Mesendoderm (in vitro differentiated cells): ENCODE measurements at regions not wholly inside any gene's neighbourhood (a gene's known extent, or its start where the extent isn't known, plus 50 kb on each side); places are given as distances from the start of the nearest gene placed in this dataset.

ENCODE experiments used
- DNase-seq: peaks from one replicate; pipeline ENCODE4 v3.0.0; 2013
- H2AK5ac ChIP-seq: 2 replicates; pipeline ENCODE4 v1.6.1; 2013; ENCODE audit warnings: low read length, inconsistent platforms
- H2BK120ac ChIP-seq: 2 replicates; pipeline ENCODE4 v1.6.1; 2013; ENCODE audit warnings: low read depth, mild to moderate bottlenecking, low read length, moderate library complexity, mixed read lengths
- H2BK15ac ChIP-seq: replicated peaks from 2 replicates; pipeline ENCODE4 v1.6.1; 2013; ENCODE audit warnings: low read depth, mild to moderate bottlenecking, moderate library complexity
- H2BK5ac ChIP-seq: 2 replicates; pipeline ENCODE4 v1.6.1; 2013; ENCODE audit warnings: low read length, inconsistent platforms
- H3K18ac ChIP-seq: 2 replicates; pipeline ENCODE4 v1.6.1; 2013; ENCODE audit warnings: mild to moderate bottlenecking, low read length, mixed read lengths
- H3K23ac ChIP-seq: one replicate; pipeline ENCODE4 v1.6.1; 2013; ENCODE audit warnings: low read length
- H3K27ac ChIP-seq: 2 replicates; pipeline ENCODE4 v1.5.1; 2013; ENCODE audit warnings: low read depth, mild to moderate bottlenecking, inconsistent platforms, low read length, moderate library complexity
- H3K27me3 ChIP-seq: 2 replicates; pipeline ENCODE4 v1.6.1; 2013; ENCODE audit warnings: low read length, control low read depth, mild to moderate bottlenecking, inconsistent platforms; ENCODE audit not compliant: insufficient read depth, poor library complexity
- H3K36me3 ChIP-seq: 2 replicates; pipeline ENCODE4 v1.6.1; 2013; ENCODE audit warnings: low read length, inconsistent platforms; ENCODE audit not compliant: control insufficient read depth, insufficient read depth
- H3K4ac ChIP-seq: one replicate; pipeline ENCODE4 v1.6.1; 2013; ENCODE audit warnings: low read depth, mild to moderate bottlenecking, low read length, moderate library complexity
- H3K4me1 ChIP-seq: 2 replicates; pipeline ENCODE4 v1.6.1; 2013; ENCODE audit warnings: low read depth, low read length, inconsistent platforms; ENCODE audit not compliant: control insufficient read depth
- H3K4me2 ChIP-seq: 2 replicates; pipeline ENCODE4 v1.6.1; 2013; ENCODE audit warnings: low read length
- H3K4me3 ChIP-seq: 2 replicates; pipeline ENCODE4 v1.5.1; 2013; ENCODE audit warnings: mild to moderate bottlenecking, low read length
- H3K56ac ChIP-seq: one replicate; pipeline ENCODE4 v1.6.1; 2013; ENCODE audit warnings: low read length
- H3K79me1 ChIP-seq: 2 replicates; pipeline ENCODE4 v1.6.1; 2013; ENCODE audit warnings: low read length, inconsistent platforms
- H3K79me2 ChIP-seq: 2 replicates; pipeline ENCODE4 v1.6.1; 2013; ENCODE audit warnings: mild to moderate bottlenecking, low read length; ENCODE audit not compliant: control insufficient read depth, insufficient read depth
- H3K9ac ChIP-seq: 2 replicates; pipeline ENCODE4 v1.6.1; 2013; ENCODE audit warnings: low read length, inconsistent platforms
- H4K5ac ChIP-seq: one replicate; pipeline ENCODE4 v1.6.1; 2013; ENCODE audit warnings: low read length
- H4K8ac ChIP-seq: one replicate; pipeline ENCODE4 v1.6.1; 2013; ENCODE audit warnings: low read depth, mild to moderate bottlenecking, control low read depth, low read length, moderate library complexity
- WGBS: extraction: QIAGEN DNeasy Blood & Tissue Kit; methylation state at CpG from one replicate; pipeline ENCODE4 v1.1.7; 2013; ENCODE audit warnings: low lambda C conversion rate, missing lambda C conversion rate; ENCODE audit not compliant: insufficient coverage; ENCODE audit errors: extremely low coverage; 5-methylcytosine and 5-hydroxymethylcytosine counted together

GRCh38 chr4:18754180-18754579 lies 732.6 kb upstream of the LCORL start:
- H3K4me3 ChIP-seq: no peak overlapping the region
- H3K56ac ChIP-seq: no peak overlapping the region
- H3K79me2 ChIP-seq: no peaks in the 10 kb centered on the region
- H3K23ac ChIP-seq: no peak overlapping the region
- no peak overlapping the region for H4K5ac ChIP-seq
- no CpG with 5 or more reads among the region's 2 CpGs for WGBS
- no peak overlapping the region for H2BK15ac ChIP-seq
- H3K18ac ChIP-seq: no peak overlapping the region
- no peak overlapping the region for H2AK5ac ChIP-seq
- DNase-seq: peak; percentile 60
- H2BK120ac ChIP-seq: no peak overlapping the region
- H3K27me3 ChIP-seq: no peaks in the 10 kb centered on the region
- no peak overlapping the region for H4K8ac ChIP-seq
- H3K9ac ChIP-seq: no peak overlapping the region
- H3K27ac ChIP-seq: no peak overlapping the region
- no peak overlapping the region for H3K4ac ChIP-seq
- no peaks in the 10 kb centered on the region for H3K4me1 ChIP-seq
- H3K36me3 ChIP-seq: no peaks in the 10 kb centered on the region
- H3K4me2 ChIP-seq: no peak overlapping the region
- H3K79me1 ChIP-seq: no peaks in the 10 kb centered on the region
- H2BK5ac ChIP-seq: no peak overlapping the region

GRCh38 chr4:18751083-18751482 lies 729.5 kb upstream of the LCORL start:
- H3K4ac ChIP-seq: no peak overlapping the region
- H3K27me3 ChIP-seq: no peaks in the 10 kb centered on the region
- no peak overlapping the region for H3K18ac ChIP-seq
- no peak overlapping the region for H3K4me2 ChIP-seq
- H3K4me3 ChIP-seq: no peak overlapping the region
- no peaks in the 10 kb centered on the region for H3K4me1 ChIP-seq
- no CpG with 5 or more reads among the region's 1 CpG for WGBS
- no peak overlapping the region for H3K23ac ChIP-seq
- no peaks in the 10 kb centered on the region for H3K36me3 ChIP-seq
- no peak overlapping the region for H3K9ac ChIP-seq
- no peak for DNase-seq
- no peak overlapping the region for H2BK15ac ChIP-seq
- H3K79me1 ChIP-seq: no peaks in the 10 kb centered on the region
- H2AK5ac ChIP-seq: no peak overlapping the region
- H4K5ac ChIP-seq: no peak overlapping the region
- no peaks in the 10 kb centered on the region for H3K79me2 ChIP-seq
- no peak overlapping the region for H3K27ac ChIP-seq
- H2BK5ac ChIP-seq: no peak overlapping the region
- H3K56ac ChIP-seq: no peak overlapping the region
- H2BK120ac ChIP-seq: no peak overlapping the region
- no peak overlapping the region for H4K8ac ChIP-seq

GRCh38 chr4:18749391-18749790 lies 727.8 kb upstream of the LCORL start:
- Histone ChIP-seq H2BK120ac (no peak overlapping the region), H3K27me3 (no peaks in the 10 kb centered on the region), H2AK5ac (no peak overlapping the region), H3K56ac (no peak overlapping the region), H3K4me1 (no peaks in the 10 kb centered on the region), H3K9ac (no peak overlapping the region), H3K27ac (no peak overlapping the region), H4K8ac (no peak overlapping the region), H3K23ac (no peak overlapping the region), H3K4me3 (no peak overlapping the region), H2BK5ac (no peak overlapping the region), H3K18ac (no peak overlapping the region), H3K79me2 (no peaks in the 10 kb centered on the region), H3K4ac (no peak overlapping the region), H3K79me1 (no peaks in the 10 kb centered on the region), H3K4me2 (no peak overlapping the region), H2BK15ac (no peak overlapping the region), H4K5ac (no peak overlapping the region), H3K36me3 (no peaks in the 10 kb centered on the region)
- DNase-seq: no peak
- no CpG with 5 or more reads among the region's 2 CpGs for WGBS

- no peaks in the 10 kb centered on the region for H3K79me1 ChIP-seq
Measured at GRCh38 chr4:18736551-18736950, 715.0 kb upstream of the LCORL start.

GRCh38 chr4:18735740-18736268 lies 714.2 kb upstream of the LCORL start:
- Histone ChIP-seq H2BK120ac (no peak overlapping the region), H3K23ac (no peak overlapping the region), H4K8ac (no peak overlapping the region), H2BK15ac (no peak overlapping the region), H3K56ac (no peak overlapping the region), H3K4ac (no peak overlapping the region), H2AK5ac (no peak overlapping the region), H3K27ac (no peak overlapping the region), H2BK5ac (no peak overlapping the region), H3K36me3 (no peaks in the 10 kb centered on the region), H3K4me1 (no peaks in the 10 kb centered on the region), H3K9ac (no peak overlapping the region), H3K79me1 (no peaks in the 10 kb centered on the region), H4K5ac (no peak overlapping the region), H3K4me2 (no peak overlapping the region), H3K18ac (no peak overlapping the region), H3K79me2 (no peaks in the 10 kb centered on the region), H3K4me3 (no peak overlapping the region), H3K27me3 (no peaks in the 10 kb centered on the region)
- WGBS: no CpG with 5 or more reads among the region's 3 CpGs
- no peak for DNase-seq

More at GRCh38 chr4:18736551-18736950, 715.0 kb upstream of the LCORL start:
- H3K4me3 ChIP-seq: no peak overlapping the region
- no peaks in the 10 kb centered on the region for H3K27me3 ChIP-seq
- H3K4ac ChIP-seq: no peak overlapping the region
- no peaks in the 10 kb centered on the region for H3K36me3 ChIP-seq
- no peak overlapping the region for H3K56ac ChIP-seq
- no peak overlapping the region for H4K5ac ChIP-seq
- H4K8ac ChIP-seq: no peak overlapping the region
- no peak overlapping the region for H3K18ac ChIP-seq
- no peak for DNase-seq
- no peak overlapping the region for H3K27ac ChIP-seq
- no peak overlapping the region for H3K4me2 ChIP-seq
- no peak overlapping the region for H3K23ac ChIP-seq
- H3K79me2 ChIP-seq: no peaks in the 10 kb centered on the region
- H2BK15ac ChIP-seq: no peak overlapping the region
- H3K9ac ChIP-seq: no peak overlapping the region
- H2BK120ac ChIP-seq: no peak overlapping the region
- H2AK5ac ChIP-seq: no peak overlapping the region
- no peak overlapping the region for H2BK5ac ChIP-seq
- H3K4me1 ChIP-seq: no peaks in the 10 kb centered on the region

- Histone ChIP-seq H3K4me1 (no peaks in the 10 kb centered on the region), H2BK15ac (no peak overlapping the region), H3K18ac (no peak overlapping the region), H3K56ac (no peak overlapping the region), H3K9ac (no peak overlapping the region), H3K36me3 (no peaks in the 10 kb centered on the region), H2AK5ac (no peak overlapping the region), H4K8ac (no peak overlapping the region), H3K4ac (no peak overlapping the region), H2BK5ac (no peak overlapping the region), H3K23ac (no peak overlapping the region), H3K27ac (no peak overlapping the region), H3K79me1 (no peaks in the 10 kb centered on the region), H4K5ac (no peak overlapping the region), H3K4me3 (no peak overlapping the region), H2BK120ac (no peak overlapping the region), H3K4me2 (no peak overlapping the region), H3K79me2 (no peaks in the 10 kb centered on the region), H3K27me3 (no peaks in the 10 kb centered on the region)
- DNase-seq: no peak
- no CpG with 5 or more reads among the region's 2 CpGs for WGBS
Measured at GRCh38 chr4:18734405-18734804, 712.9 kb upstream of the LCORL start.
